GM23338 (cell line): ENCODE measurements at regions not wholly inside any gene's neighbourhood (a gene's known extent, or its start where the extent isn't known, plus 50 kb on each side); places are given as distances from the start of the nearest gene placed in this dataset.

Experiments used
- ATAC-seq: fragments of 200-7000 bp; cut with Tn5 transposase; 3 replicates; pipeline ENCODE4 v1.9.1; 2020
- DNase-seq: peaks from one replicate; pipeline ENCODE4 v3.0.0-alpha.2; 2015; ENCODE audit warnings: low spot score
- H2AFZ ChIP-seq: fragments of 200-600 bp; sonication (generic); 2 replicates; pipeline ENCODE4 v1.8.0; 2016; ENCODE audit warnings: antibody characterized with exemption, mild to moderate bottlenecking, moderate library complexity
- H3F3A ChIP-seq: fragments of 200-600 bp; sonication (generic); replicated peaks from 2 replicates; pipeline ENCODE4 v1.8.0; 2017; ENCODE audit warnings: antibody characterized with exemption, mixed run types, low read depth
- H3K27ac ChIP-seq: fragments of 200-600 bp; sonication (generic); 2 replicates; pipeline ENCODE4 v1.6.1; 2016; ENCODE audit warnings: low read depth
- H3K27me3 ChIP-seq: fragments of 200-600 bp; sonication (generic); 2 replicates; pipeline ENCODE4 v1.8.0; 2016; ENCODE audit warnings: mild to moderate bottlenecking, mixed run types, moderate library complexity; ENCODE audit not compliant: insufficient read depth
- H3K36me3 ChIP-seq: fragments of 200-600 bp; sonication (generic); 2 replicates; pipeline ENCODE4 v1.8.0; 2016; ENCODE audit warnings: mild to moderate bottlenecking; ENCODE audit not compliant: insufficient read depth
- H3K4me1 ChIP-seq: fragments of 200-600 bp; sonication (generic); 2 replicates; pipeline ENCODE4 v1.8.0; 2016; ENCODE audit warnings: mild to moderate bottlenecking, moderate library complexity; ENCODE audit not compliant: insufficient read depth
- H3K4me2 ChIP-seq: fragments of 200-600 bp; sonication (generic); 2 replicates; pipeline ENCODE4 v1.7.1; 2017; ENCODE audit warnings: mixed run types
- H3K4me3 ChIP-seq: fragments of 200-600 bp; sonication (generic); 2 replicates; pipeline ENCODE4 v1.6.1; 2016; ENCODE audit warnings: mixed run types
- H3K79me2 ChIP-seq: fragments of 200-600 bp; sonication (generic); replicated peaks from 2 replicates; pipeline ENCODE4 v1.8.0; 2017; ENCODE audit warnings: mild to moderate bottlenecking; ENCODE audit not compliant: insufficient read depth
- H3K9me2 ChIP-seq: fragments of 200-600 bp; sonication (generic); 2 replicates; pipeline ENCODE4 v1.8.0; 2017; ENCODE audit not compliant: insufficient read depth
- H4K20me1 ChIP-seq: fragments of 200-600 bp; sonication (generic); replicated peaks from 2 replicates; pipeline ENCODE4 v1.8.0; 2017; ENCODE audit warnings: mild to moderate bottlenecking; ENCODE audit not compliant: insufficient read depth
- H3K27ac Mint-ChIP-seq: 2 replicates; pipeline ENCODE4 v1.8.0; 2020; ENCODE audit warnings: inconsistent platforms, mild to moderate bottlenecking, moderate library complexity, mixed read lengths
- H3K27me3 Mint-ChIP-seq: 3 replicates; pipeline ENCODE4 v1.8.0; 2022; ENCODE audit warnings: low read depth, mild to moderate bottlenecking, moderate library complexity, mixed read lengths, inconsistent platforms; ENCODE audit not compliant: insufficient read depth, poor library complexity
- H3K36me3 Mint-ChIP-seq: 3 replicates; pipeline ENCODE4 v1.8.0; 2021; ENCODE audit warnings: low read depth, mild to moderate bottlenecking, inconsistent platforms, moderate library complexity, mixed read lengths
- H3K4me1 Mint-ChIP-seq: 3 replicates; pipeline ENCODE4 v1.8.0; 2020; ENCODE audit warnings: mild to moderate bottlenecking, inconsistent platforms, mixed read lengths
- H3K4me3 Mint-ChIP-seq: 3 replicates; pipeline ENCODE4 v1.8.0; 2021; ENCODE audit warnings: moderate library complexity, mild to moderate bottlenecking, inconsistent platforms, mixed read lengths
- H3K9me3 Mint-ChIP-seq: 3 replicates; pipeline ENCODE4 v1.8.0; 2020; ENCODE audit warnings: moderate library complexity, mild to moderate bottlenecking, inconsistent platforms, mixed read lengths
- CREB1 ChIP-seq: fragments of 250-450 bp; sonication (Bioruptor Pico); IDR thresholded peaks from 2 replicates; pipeline ENCODE4 v1.5.0; 2020; ENCODE audit warnings: low read depth, mild to moderate bottlenecking, moderate library complexity
- CTCF ChIP-seq, 2 experiments: fragments of 200-600 bp in 1 of 2; sonication (generic) in 1 of 2; conservative IDR thresholded peaks; 2 replicates each; pipeline versions ENCODE4 v1.5.1 to v1.6.1; 2016 to 2017; ENCODE audit warnings: antibody characterized with exemption in 2 of 2, low read depth in 2 of 2, mild to moderate bottlenecking in 2 of 2, moderate library complexity in 1 of 2
- EZH2 ChIP-seq: fragments of 200-600 bp; sonication (generic); IDR thresholded peaks from one replicate; pipeline ENCODE4 v1.8.0; 2017; ENCODE audit warnings: antibody characterized with exemption, mild to moderate bottlenecking, low read depth; ENCODE audit not compliant: unreplicated experiment
- EZH2phosphoT487 ChIP-seq: fragments of 200-600 bp; sonication (generic); IDR thresholded peaks from one replicate; pipeline ENCODE4 v1.8.1; 2018; ENCODE audit warnings: antibody characterized with exemption; ENCODE audit not compliant: unreplicated experiment
- JUNB ChIP-seq: IDR thresholded peaks from one replicate; pipeline ENCODE4 v1.6.1; 2016; ENCODE audit warnings: antibody characterized with exemption; ENCODE audit not compliant: unreplicated experiment
- NANOG ChIP-seq: IDR thresholded peaks from 2 replicates; pipeline ENCODE4 v1.6.1; 2016; ENCODE audit warnings: antibody characterized with exemption, borderline replicate concordance
- POLR2AphosphoS5 ChIP-seq: IDR thresholded peaks from 2 replicates; pipeline ENCODE4 v1.6.1; 2016; ENCODE audit warnings: antibody characterized with exemption, low read depth
- REST ChIP-seq: IDR thresholded peaks from one replicate; pipeline ENCODE4 v1.6.1; 2018; ENCODE audit warnings: antibody characterized with exemption; ENCODE audit not compliant: unreplicated experiment
- STAT1 ChIP-seq: IDR thresholded peaks from one replicate; pipeline ENCODE4 v1.6.1; 2016; ENCODE audit warnings: antibody characterized with exemption; ENCODE audit not compliant: unreplicated experiment
- ZNF114 ChIP-seq: fragments of 250-450 bp; sonication (Bioruptor Pico); IDR thresholded peaks from 2 replicates; pipeline ENCODE4 v1.5.0; 2020; ENCODE audit warnings: mild to moderate bottlenecking, moderate library complexity
- ZNF331 ChIP-seq: fragments of 250-450 bp; sonication (Bioruptor Pico); IDR thresholded peaks from 2 replicates; pipeline ENCODE4 v1.5.0; 2020; ENCODE audit warnings: low read depth, mild to moderate bottlenecking, moderate library complexity
- ZNF462 ChIP-seq: fragments of 250-450 bp; sonication (Bioruptor Pico); IDR thresholded peaks from 2 replicates; pipeline ENCODE4 v1.5.0; 2020; ENCODE audit warnings: mild to moderate bottlenecking, moderate library complexity
- TF ChIP-seq, protein P1 (sequence below): IDR thresholded peaks from 2 replicates; pipeline ENCODE4 v1.6.1; 2016; ENCODE audit warnings: antibody characterized with exemption

- Histone ChIP-seq H3K27me3 (no peaks in the 10 kb centered on the region), H3K4me2 (no peak overlapping the region), H3K27ac (no peak overlapping the region), H3K4me3 (no peak overlapping the region), H4K20me1 (no peaks in the 10 kb centered on the region), H3F3A (no peaks in the 10 kb centered on the region), H3K79me2 (no peaks in the 10 kb centered on the region), H2AFZ (peak overlapping the region; percentile 6; the same call in 1 of the 2 replicates), H3K36me3 (no peaks in the 10 kb centered on the region), H3K9me2 (no peaks in the 10 kb centered on the region), H3K4me1 (peaks cover 10% of the 10 kb centered on the region; the same call in 1 of the 2 replicates)
- ATAC-seq (no peak), DNase-seq (no peak)
- H3K27ac Mint-ChIP-seq = no peak overlapping the region
- no peak overlapping the region for H3K4me3 Mint-ChIP-seq
- peaks cover 6% of the 10 kb centered on the region; the same call in 2 of the 3 replicates for H3K4me1 Mint-ChIP-seq
- H3K27me3 Mint-ChIP-seq = no peaks in the 10 kb centered on the region
- H3K9me3 Mint-ChIP-seq = no peaks in the 10 kb centered on the region
- no peak for TF ChIP-seq EZH2phosphoT487
- no peak for TF ChIP-seq REST
- TF ChIP-seq, protein P1, sequence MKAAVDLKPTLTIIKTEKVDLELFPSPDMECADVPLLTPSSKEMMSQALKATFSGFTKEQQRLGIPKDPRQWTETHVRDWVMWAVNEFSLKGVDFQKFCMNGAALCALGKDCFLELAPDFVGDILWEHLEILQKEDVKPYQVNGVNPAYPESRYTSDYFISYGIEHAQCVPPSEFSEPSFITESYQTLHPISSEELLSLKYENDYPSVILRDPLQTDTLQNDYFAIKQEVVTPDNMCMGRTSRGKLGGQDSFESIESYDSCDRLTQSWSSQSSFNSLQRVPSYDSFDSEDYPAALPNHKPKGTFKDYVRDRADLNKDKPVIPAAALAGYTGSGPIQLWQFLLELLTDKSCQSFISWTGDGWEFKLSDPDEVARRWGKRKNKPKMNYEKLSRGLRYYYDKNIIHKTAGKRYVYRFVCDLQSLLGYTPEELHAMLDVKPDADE = no peak
- TF ChIP-seq CTCF (conservative IDR thresholded peaks at IDR 0.05; ENCODE audit: low read depth in 2 of 2) = no peak
- TF ChIP-seq ZNF114 (CRISPR knock-in tag) = no peak
- no peak for TF ChIP-seq JUNB
- TF ChIP-seq NANOG = no peak
- TF ChIP-seq POLR2AphosphoS5 = no peak
- no peak for TF ChIP-seq ZNF331
- TF ChIP-seq EZH2 = no peak
- no peak for TF ChIP-seq ZNF462
- no peak for TF ChIP-seq CREB1 (CRISPR knock-in tag)
- no peak for TF ChIP-seq STAT1
- H3K36me3 Mint-ChIP-seq = no peaks in the 10 kb centered on the region
Observed at GRCh38 chr3:152097120-152097519, 171.6 kb upstream of the MBNL1 start.
